ENCODE measurements at regions not wholly inside any gene's neighbourhood (a gene's known extent, or its start where the extent isn't known, plus 50 kb on each side); places are given as distances from the start of the nearest gene placed in this dataset.
"Not testable (repeated sequence)": the region's sequence is repeated elsewhere in the genome, so short reads cannot be mapped to it uniquely, and the experiment has no call there.

- intact Hi-C loops (cut with DNase I; ENCODE audit: low total_unique reads), result no loop called here
- Histone ChIP-seq H3K27ac (no peak overlapping the region), H3K36me3 (no peaks in the 10 kb centered on the region), H3K9me3 (no peaks in the 10 kb centered on the region), H3K27me3 (no peaks in the 10 kb centered on the region), H3K4me1 (no peaks in the 10 kb centered on the region), H3K4me3 (no peak overlapping the region)
- no peak for DNase-seq
- no peak for TF ChIP-seq CTCF (IDR thresholded peaks at IDR 0.05)
These were observed 1078.0 kb upstream of the CELF2 start for GRCh38 chr10:9939716-9940115.

- DNase-seq, result no peak
- no peak for TF ChIP-seq CTCF (IDR thresholded peaks at IDR 0.05)
- H3K27me3 ChIP-seq, result no peaks in the 10 kb centered on the region
- intact Hi-C loops (cut with DNase I; ENCODE audit: low total_unique reads), result no loop called here
- no peaks in the 10 kb centered on the region for H3K4me1 ChIP-seq
- H3K36me3 ChIP-seq, result no peaks in the 10 kb centered on the region
- no peak overlapping the region for H3K4me3 ChIP-seq
- no peaks in the 10 kb centered on the region for H3K9me3 ChIP-seq
- H3K27ac ChIP-seq, result no peak overlapping the region
These were observed 1073.0 kb upstream of the CELF2 start for GRCh38 chr10:9944690-9945089.

- intact Hi-C loops (cut with DNase I; ENCODE audit: low total_unique reads), result no loop called here
- no peak overlapping the region for H3K27ac ChIP-seq
These were observed 1067.6 kb upstream of the CELF2 start for GRCh38 chr10:9950070-9950469.

GRCh38 chr10:9951481-9952257 is 1066.0 kb upstream of the CELF2 start:
- Histone ChIP-seq H3K4me3 (no peak overlapping the region), H3K9me3 (no peaks in the 10 kb centered on the region), H3K27ac (no peak overlapping the region), H3K36me3 (no peaks in the 10 kb centered on the region), H3K4me1 (no peaks in the 10 kb centered on the region), H3K27me3 (no peaks in the 10 kb centered on the region)
- no peak for DNase-seq
- TF ChIP-seq CTCF (IDR thresholded peaks at IDR 0.05), result no peak
- intact Hi-C loops (cut with DNase I; ENCODE audit: low total_unique reads), result no loop called here

More at GRCh38 chr10:9950070-9950469, 1067.6 kb upstream of the CELF2 start:
- Histone ChIP-seq H3K4me1 (no peaks in the 10 kb centered on the region), H3K36me3 (no peaks in the 10 kb centered on the region), H3K4me3 (no peak overlapping the region), H3K27me3 (no peaks in the 10 kb centered on the region), H3K9me3 (no peaks in the 10 kb centered on the region)
- no peak for DNase-seq
- TF ChIP-seq CTCF (IDR thresholded peaks at IDR 0.05), result no peak

- no peaks in the 10 kb centered on the region for H3K9me3 ChIP-seq
These were observed 1060.3 kb upstream of the CELF2 start for GRCh38 chr10:9957351-9957750.

GRCh38 chr10:9957876-9958275 is 1059.8 kb upstream of the CELF2 start:
- H3K27me3 ChIP-seq; H3K9me3 ChIP-seq; H3K4me1 ChIP-seq; H3K27ac ChIP-seq; DNase-seq; H3K4me3 ChIP-seq; H3K36me3 ChIP-seq; intact Hi-C loops (cut with DNase I; ENCODE audit: low total_unique reads): not testable (repeated sequence)

More at GRCh38 chr10:9957351-9957750, 1060.3 kb upstream of the CELF2 start:
- Histone ChIP-seq H3K4me1 (no peaks in the 10 kb centered on the region), H3K36me3 (no peaks in the 10 kb centered on the region), H3K27me3 (no peaks in the 10 kb centered on the region), H3K4me3 (no peak overlapping the region), H3K27ac (no peak overlapping the region)
- intact Hi-C loops (cut with DNase I; ENCODE audit: low total_unique reads), result no loop called here
- TF ChIP-seq CTCF (IDR thresholded peaks at IDR 0.05), result no peak
- DNase-seq, result no peak

Measured in tibial artery (tissue), 4 donors.